ENCODE measurements at regions not wholly inside any gene's neighbourhood (a gene's known extent, or its start where the extent isn't known, plus 50 kb on each side); places are given as distances from the start of the nearest gene placed in this dataset.

GRCh38 chr1:238673561-238673960, 712.8 kb upstream of the CHRM3 start:
- Histone ChIP-seq H3K4me1 (ENCODE audit: control insufficient read depth, insufficient read depth, low read length) (peaks cover 6% of the 10 kb centered on the region), H3K4me2 (ENCODE audit: low read length) (no peak overlapping the region), H3K27me3 (ENCODE audit: control insufficient read depth, insufficient read depth, low read length) (no peaks in the 10 kb centered on the region), H3K36me3 (ENCODE audit: insufficient read depth, low read length) (no peaks in the 10 kb centered on the region), H3K4me3 (ENCODE audit: low read length) (no peak overlapping the region), H3K9me3 (replicated peaks; ENCODE audit: low read length) (no peaks in the 10 kb centered on the region), H3K9ac (ENCODE audit: low read depth, low read length) (no peak overlapping the region)

DNA sequence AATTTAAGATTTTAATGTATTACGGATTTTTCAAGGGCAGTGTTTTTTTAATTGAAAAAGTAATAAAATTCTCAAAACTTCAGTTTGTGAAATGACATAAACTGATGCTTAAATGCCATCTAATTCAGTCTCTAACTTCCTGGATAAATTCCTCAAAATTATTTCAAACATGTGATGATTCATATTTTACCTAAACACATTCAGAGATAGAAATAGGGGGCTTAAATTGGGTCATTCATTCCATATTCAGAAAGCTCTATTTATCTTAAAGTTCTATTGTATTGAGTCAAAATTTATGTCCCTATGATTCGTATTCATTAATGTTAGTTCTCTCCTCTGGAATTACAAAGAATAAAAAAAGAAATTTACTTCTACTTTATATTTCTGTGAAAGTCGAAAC, 713.6 kb upstream of the CHRM3 start:
- Histone ChIP-seq H3K9me3 (replicated peaks; ENCODE audit: low read length) (no peaks in the 10 kb centered on the region), H3K27me3 (ENCODE audit: control insufficient read depth, insufficient read depth, low read length) (no peaks in the 10 kb centered on the region), H3K4me3 (ENCODE audit: low read length) (no peak overlapping the region), H3K9ac (ENCODE audit: low read depth, low read length) (no peak overlapping the region), H3K4me1 (ENCODE audit: control insufficient read depth, insufficient read depth, low read length) (peaks cover 6% of the 10 kb centered on the region), H3K4me2 (ENCODE audit: low read length) (no peak overlapping the region), H3K36me3 (ENCODE audit: insufficient read depth, low read length) (no peaks in the 10 kb centered on the region)

GRCh38 chr1:238672262-238672661, 714.1 kb upstream of the CHRM3 start:
- Histone ChIP-seq H3K9ac (ENCODE audit: low read depth, low read length) (no peak overlapping the region), H3K36me3 (ENCODE audit: insufficient read depth, low read length) (no peaks in the 10 kb centered on the region), H3K4me3 (ENCODE audit: low read length) (no peak overlapping the region), H3K9me3 (replicated peaks; ENCODE audit: low read length) (no peaks in the 10 kb centered on the region), H3K4me1 (ENCODE audit: control insufficient read depth, insufficient read depth, low read length) (peaks cover 6% of the 10 kb centered on the region), H3K27me3 (ENCODE audit: control insufficient read depth, insufficient read depth, low read length) (no peaks in the 10 kb centered on the region), H3K4me2 (ENCODE audit: low read length) (no peak overlapping the region)

- Histone ChIP-seq H3K4me3 (ENCODE audit: low read length) (no peak overlapping the region), H3K9ac (ENCODE audit: low read depth, low read length) (no peak overlapping the region), H3K9me3 (replicated peaks; ENCODE audit: low read length) (no peaks in the 10 kb centered on the region), H3K36me3 (ENCODE audit: insufficient read depth, low read length) (no peaks in the 10 kb centered on the region), H3K4me2 (ENCODE audit: low read length) (no peak overlapping the region), H3K4me1 (ENCODE audit: control insufficient read depth, insufficient read depth, low read length) (peaks cover under 1% of the 10 kb centered on the region), H3K27me3 (ENCODE audit: control insufficient read depth, insufficient read depth, low read length) (no peaks in the 10 kb centered on the region)
These were observed 722.2 kb upstream of the CHRM3 start for GRCh38 chr1:238664139-238664538.

DNA sequence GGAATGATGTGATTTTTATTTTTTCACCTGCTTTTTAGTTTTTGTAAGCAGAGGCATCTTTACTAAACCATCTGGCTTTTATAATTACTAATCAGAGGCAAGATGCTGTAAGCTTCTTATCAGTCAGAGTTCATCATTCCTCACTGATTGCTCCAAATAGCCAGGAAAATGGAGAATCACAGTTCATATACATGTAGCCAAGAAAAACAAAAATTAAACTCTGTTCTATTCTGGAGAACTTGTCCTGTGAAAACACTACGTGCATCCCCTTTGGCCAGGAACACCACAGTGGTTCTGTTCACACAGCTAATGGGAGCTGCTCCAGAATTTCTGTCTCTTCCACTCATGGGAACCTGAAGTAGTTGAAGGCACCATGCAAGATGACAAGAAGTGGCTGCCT, 725.5 kb upstream of the CHRM3 start:
- Histone ChIP-seq H3K9me3 (replicated peaks; ENCODE audit: low read length) (no peaks in the 10 kb centered on the region), H3K4me1 (ENCODE audit: control insufficient read depth, insufficient read depth, low read length) (peaks cover 4% of the 10 kb centered on the region), H3K4me2 (ENCODE audit: low read length) (no peak overlapping the region), H3K36me3 (ENCODE audit: insufficient read depth, low read length) (no peaks in the 10 kb centered on the region), H3K27me3 (ENCODE audit: control insufficient read depth, insufficient read depth, low read length) (no peaks in the 10 kb centered on the region), H3K9ac (ENCODE audit: low read depth, low read length) (no peak overlapping the region), H3K4me3 (ENCODE audit: low read length) (no peak overlapping the region)

GRCh38 chr1:238658763-238659162, 727.6 kb upstream of the CHRM3 start:
- no peaks in the 10 kb centered on the region for H3K36me3 ChIP-seq (ENCODE audit: insufficient read depth, low read length)
- H3K4me1 ChIP-seq (ENCODE audit: control insufficient read depth, insufficient read depth, low read length), result peaks cover 13% of the 10 kb centered on the region
- H3K4me2 ChIP-seq (ENCODE audit: low read length), result no peak overlapping the region
- no peaks in the 10 kb centered on the region for H3K27me3 ChIP-seq (ENCODE audit: control insufficient read depth, insufficient read depth, low read length)
- no peak overlapping the region for H3K4me3 ChIP-seq (ENCODE audit: low read length)
- H3K9ac ChIP-seq (ENCODE audit: low read depth, low read length), result no peak overlapping the region
- no peaks in the 10 kb centered on the region for H3K9me3 ChIP-seq (replicated peaks; ENCODE audit: low read length)

- Histone ChIP-seq H3K36me3 (ENCODE audit: insufficient read depth, low read length) (no peaks in the 10 kb centered on the region), H3K9me3 (replicated peaks; ENCODE audit: low read length) (no peaks in the 10 kb centered on the region), H3K4me3 (ENCODE audit: low read length) (no peak overlapping the region), H3K4me2 (ENCODE audit: low read length) (peak overlapping the region; percentile 20), H3K9ac (ENCODE audit: low read depth, low read length) (peak overlapping the region; percentile 7), H3K4me1 (ENCODE audit: control insufficient read depth, insufficient read depth, low read length) (peaks cover 23% of the 10 kb centered on the region), H3K27me3 (ENCODE audit: control insufficient read depth, insufficient read depth, low read length) (no peaks in the 10 kb centered on the region)
These were observed 732.6 kb upstream of the CHRM3 start for GRCh38 chr1:238653693-238654321.

DNA sequence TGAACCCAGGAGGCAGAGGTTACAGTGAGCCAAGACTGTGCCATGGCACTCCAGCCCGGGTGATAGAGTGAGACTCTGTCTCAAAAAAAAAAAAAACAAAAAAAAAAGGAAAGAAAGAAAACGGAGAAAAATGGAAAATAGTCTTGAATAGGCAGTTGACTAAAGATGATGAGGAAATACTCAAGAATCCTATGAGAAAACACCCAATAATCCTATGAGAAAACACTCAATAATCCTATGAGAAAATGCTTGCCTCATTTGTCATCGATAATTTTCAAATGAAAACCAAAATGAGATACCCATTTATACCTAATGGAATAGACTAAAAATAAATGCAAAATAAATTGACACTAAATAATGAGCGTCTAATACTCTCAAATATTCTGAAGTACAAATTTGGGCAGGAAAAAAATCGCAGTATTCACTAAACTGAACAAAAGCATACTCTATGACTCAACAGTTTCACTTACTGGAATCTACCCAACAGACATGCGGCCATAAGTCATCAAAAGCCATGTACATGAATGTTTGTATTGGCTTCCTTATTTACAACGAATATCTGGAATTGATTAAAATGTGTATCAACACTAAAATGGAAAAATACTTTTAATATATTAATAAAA, 733.9 kb upstream of the CHRM3 start:
- H3K9me3 ChIP-seq (replicated peaks; ENCODE audit: low read length), result no peaks in the 10 kb centered on the region
- H3K9ac ChIP-seq (ENCODE audit: low read depth, low read length), result peak overlapping the region; percentile 6
- no peaks in the 10 kb centered on the region for H3K36me3 ChIP-seq (ENCODE audit: insufficient read depth, low read length)
- peaks cover 34% of the 10 kb centered on the region for H3K4me1 ChIP-seq (ENCODE audit: control insufficient read depth, insufficient read depth, low read length)
- no peak overlapping the region for H3K4me3 ChIP-seq (ENCODE audit: low read length)
- no peaks in the 10 kb centered on the region for H3K27me3 ChIP-seq (ENCODE audit: control insufficient read depth, insufficient read depth, low read length)
- H3K4me2 ChIP-seq (ENCODE audit: low read length), result peak overlapping the region; percentile 13

GRCh38 chr1:238649200-238649599, 737.2 kb upstream of the CHRM3 start:
- H3K4me3 ChIP-seq (ENCODE audit: low read length), result no peak overlapping the region
- no peaks in the 10 kb centered on the region for H3K27me3 ChIP-seq (ENCODE audit: control insufficient read depth, insufficient read depth, low read length)
- no peak overlapping the region for H3K9ac ChIP-seq (ENCODE audit: low read depth, low read length)
- H3K4me1 ChIP-seq (ENCODE audit: control insufficient read depth, insufficient read depth, low read length), result peaks cover 35% of the 10 kb centered on the region
- no peaks in the 10 kb centered on the region for H3K9me3 ChIP-seq (replicated peaks; ENCODE audit: low read length)
- no peak overlapping the region for H3K4me2 ChIP-seq (ENCODE audit: low read length)
- H3K36me3 ChIP-seq (ENCODE audit: insufficient read depth, low read length), result no peaks in the 10 kb centered on the region

DNA sequence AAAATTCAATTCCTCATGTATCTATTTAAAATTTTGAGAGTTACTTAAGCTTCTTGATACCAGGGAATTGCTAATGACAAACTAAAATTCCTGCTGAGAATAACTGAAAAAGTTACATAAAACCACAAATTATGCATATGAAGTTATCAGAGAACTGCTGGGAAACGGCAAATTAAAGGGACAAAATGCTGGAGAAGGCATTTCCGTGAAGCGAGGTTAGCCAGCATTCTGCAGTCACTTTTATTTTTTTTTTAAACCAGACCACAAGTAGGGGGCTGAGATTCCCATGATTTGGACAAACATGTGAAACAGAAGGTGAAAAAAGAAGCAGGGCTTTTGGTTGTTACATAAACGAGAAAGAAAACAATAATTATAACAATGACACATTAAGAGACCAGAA, 737.6 kb upstream of the CHRM3 start:
- peak overlapping the region; percentile 49 for H3K9ac ChIP-seq (ENCODE audit: low read depth, low read length)
- H3K36me3 ChIP-seq (ENCODE audit: insufficient read depth, low read length), result no peaks in the 10 kb centered on the region
- H3K9me3 ChIP-seq (replicated peaks; ENCODE audit: low read length), result no peaks in the 10 kb centered on the region
- H3K4me2 ChIP-seq (ENCODE audit: low read length), result no peak overlapping the region
- H3K27me3 ChIP-seq (ENCODE audit: control insufficient read depth, insufficient read depth, low read length), result no peaks in the 10 kb centered on the region
- peaks cover 31% of the 10 kb centered on the region for H3K4me1 ChIP-seq (ENCODE audit: control insufficient read depth, insufficient read depth, low read length)
- H3K4me3 ChIP-seq (ENCODE audit: low read length), result no peak overlapping the region

GRCh38 chr1:238648296-238648695, 738.1 kb upstream of the CHRM3 start:
- no peaks in the 10 kb centered on the region for H3K27me3 ChIP-seq (ENCODE audit: control insufficient read depth, insufficient read depth, low read length)
- H3K9ac ChIP-seq (ENCODE audit: low read depth, low read length), result peak overlapping the region; percentile 49
- no peak overlapping the region for H3K4me3 ChIP-seq (ENCODE audit: low read length)

GRCh38 chr1:238647877-238648276, 738.5 kb upstream of the CHRM3 start:
- Histone ChIP-seq H3K36me3 (ENCODE audit: insufficient read depth, low read length) (no peaks in the 10 kb centered on the region), H3K9ac (ENCODE audit: low read depth, low read length) (peak overlapping the region; percentile 49), H3K27me3 (ENCODE audit: control insufficient read depth, insufficient read depth, low read length) (no peaks in the 10 kb centered on the region)

More at GRCh38 chr1:238648296-238648695, 738.1 kb upstream of the CHRM3 start:
- Histone ChIP-seq H3K9me3 (replicated peaks; ENCODE audit: low read length) (no peaks in the 10 kb centered on the region), H3K4me1 (ENCODE audit: control insufficient read depth, insufficient read depth, low read length) (peaks cover 28% of the 10 kb centered on the region), H3K36me3 (ENCODE audit: insufficient read depth, low read length) (no peaks in the 10 kb centered on the region), H3K4me2 (ENCODE audit: low read length) (no peak overlapping the region)

More at GRCh38 chr1:238647877-238648276, 738.5 kb upstream of the CHRM3 start:
- peaks cover 24% of the 10 kb centered on the region for H3K4me1 ChIP-seq (ENCODE audit: control insufficient read depth, insufficient read depth, low read length)
- H3K9me3 ChIP-seq (replicated peaks; ENCODE audit: low read length), result no peaks in the 10 kb centered on the region
- no peak overlapping the region for H3K4me2 ChIP-seq (ENCODE audit: low read length)
- no peak overlapping the region for H3K4me3 ChIP-seq (ENCODE audit: low read length)
